Tibial nerve (tissue), 4 donors: ENCODE measurements at regions not wholly inside any gene's neighbourhood (a gene's known extent, or its start where the extent isn't known, plus 50 kb on each side); places are given as distances from the start of the nearest gene placed in this dataset.

Source experiments
- DNase-seq, 2 donors: peaks; one replicate each; pipeline ENCODE4 v3.0.0-alpha.2; 2019; ENCODE audit warnings: low spot score in 2 of 2
- H3K27ac ChIP-seq, 4 donors: fragments of 200-600 bp; sonication (generic) in 3 of 4; one replicate each; pipeline ENCODE4 v1.5.1; 2017 to 2019; ENCODE audit warnings: mild to moderate bottlenecking in 1 of 4
- H3K27me3 ChIP-seq, 2 donors: fragments of 200-600 bp; sonication (generic) in 1 of 2; one replicate each; pipeline versions ENCODE4 v1.5.1 to v1.6.0; 2017 to 2019
- H3K36me3 ChIP-seq, 3 donors: fragments of 200-600 bp; sonication (generic); one replicate each; pipeline ENCODE4 v1.5.1; 2018 to 2019
- H3K4me1 ChIP-seq, 4 donors: fragments of 200-600 bp; sonication (generic) in 3 of 4; one replicate each; pipeline ENCODE4 v1.5.1; 2017 to 2019
- H3K4me3 ChIP-seq, 4 donors: fragments of 200-600 bp; sonication (generic) in 3 of 4; one replicate each; pipeline ENCODE4 v1.5.1; 2017 to 2019; ENCODE audit warnings: mild to moderate bottlenecking in 1 of 4, moderate library complexity in 1 of 4
- H3K9me3 ChIP-seq, 4 donors: fragments of 200-600 bp; sonication (generic) in 3 of 4; one replicate each; pipeline ENCODE4 v1.5.1; 2017 to 2019
- EP300 ChIP-seq, 2 donors: sonication (generic); formaldehyde crosslinking; IDR thresholded peaks; one replicate each; pipeline ENCODE4 v1.6.1; 2017; ENCODE audit warnings: antibody characterized with exemption in 2 of 2, mild to moderate bottlenecking in 1 of 2
- POLR2A ChIP-seq, 2 donors: fragments of 450-650 bp; IDR thresholded peaks; one replicate each; pipeline ENCODE4 v1.6.1; 2017; ENCODE audit warnings: antibody characterized with exemption in 2 of 2, mild to moderate bottlenecking in 2 of 2, moderate library complexity in 2 of 2
- WGBS, 2 donors: methylation state at CpG; one replicate each; pipeline ENCODE4 v1.1.5; 2018; 5-methylcytosine and 5-hydroxymethylcytosine counted together
- TF ChIP-seq, protein P1 (sequence below), 5 experiments: fragments of 200-600 bp in 3 of 5; fragments of 450-650 bp in 2 of 5; sonication (generic) in 3 of 5; IDR thresholded peaks; one replicate each; pipeline ENCODE4 v1.5.1; 2016 to 2019; ENCODE audit warnings: antibody characterized with exemption in 5 of 5, mild to moderate bottlenecking in 3 of 5, moderate library complexity in 2 of 5

DNA sequence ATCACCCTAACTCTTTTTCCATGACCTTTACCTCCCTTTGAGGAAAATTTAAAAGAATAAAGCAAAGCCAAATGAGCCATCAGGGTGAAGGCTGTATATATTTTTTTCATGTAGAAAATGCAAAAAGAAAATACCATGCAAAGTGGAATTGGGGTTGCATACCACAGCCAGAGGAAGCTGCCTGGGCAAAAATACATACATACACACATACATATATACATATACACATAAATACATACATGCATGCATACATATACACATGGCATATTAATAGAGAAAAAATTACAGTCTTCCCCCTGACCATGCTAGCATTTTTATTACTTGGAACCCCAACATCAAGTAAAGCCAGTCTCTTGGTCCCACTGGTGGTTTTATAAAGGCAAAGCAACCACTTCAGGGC is 63.7 kb upstream of the TMCO5A start:
- H3K27me3 ChIP-seq = no peaks in the 10 kb centered on the region
- DNase-seq = no peak
- no peak for TF ChIP-seq EP300 (IDR thresholded peaks at IDR 0.05)
- TF ChIP-seq POLR2A (IDR thresholded peaks at IDR 0.05) = no peak
- TF ChIP-seq, protein P1, sequence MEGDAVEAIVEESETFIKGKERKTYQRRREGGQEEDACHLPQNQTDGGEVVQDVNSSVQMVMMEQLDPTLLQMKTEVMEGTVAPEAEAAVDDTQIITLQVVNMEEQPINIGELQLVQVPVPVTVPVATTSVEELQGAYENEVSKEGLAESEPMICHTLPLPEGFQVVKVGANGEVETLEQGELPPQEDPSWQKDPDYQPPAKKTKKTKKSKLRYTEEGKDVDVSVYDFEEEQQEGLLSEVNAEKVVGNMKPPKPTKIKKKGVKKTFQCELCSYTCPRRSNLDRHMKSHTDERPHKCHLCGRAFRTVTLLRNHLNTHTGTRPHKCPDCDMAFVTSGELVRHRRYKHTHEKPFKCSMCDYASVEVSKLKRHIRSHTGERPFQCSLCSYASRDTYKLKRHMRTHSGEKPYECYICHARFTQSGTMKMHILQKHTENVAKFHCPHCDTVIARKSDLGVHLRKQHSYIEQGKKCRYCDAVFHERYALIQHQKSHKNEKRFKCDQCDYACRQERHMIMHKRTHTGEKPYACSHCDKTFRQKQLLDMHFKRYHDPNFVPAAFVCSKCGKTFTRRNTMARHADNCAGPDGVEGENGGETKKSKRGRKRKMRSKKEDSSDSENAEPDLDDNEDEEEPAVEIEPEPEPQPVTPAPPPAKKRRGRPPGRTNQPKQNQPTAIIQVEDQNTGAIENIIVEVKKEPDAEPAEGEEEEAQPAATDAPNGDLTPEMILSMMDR (IDR thresholded peaks at IDR 0.05) = no peak
- H3K4me1 ChIP-seq = no peaks in the 10 kb centered on the region
- no peaks in the 10 kb centered on the region for H3K36me3 ChIP-seq
- H3K4me3 ChIP-seq = no peak overlapping the region
- no peaks in the 10 kb centered on the region for H3K9me3 ChIP-seq
- no peak overlapping the region for H3K27ac ChIP-seq

DNA sequence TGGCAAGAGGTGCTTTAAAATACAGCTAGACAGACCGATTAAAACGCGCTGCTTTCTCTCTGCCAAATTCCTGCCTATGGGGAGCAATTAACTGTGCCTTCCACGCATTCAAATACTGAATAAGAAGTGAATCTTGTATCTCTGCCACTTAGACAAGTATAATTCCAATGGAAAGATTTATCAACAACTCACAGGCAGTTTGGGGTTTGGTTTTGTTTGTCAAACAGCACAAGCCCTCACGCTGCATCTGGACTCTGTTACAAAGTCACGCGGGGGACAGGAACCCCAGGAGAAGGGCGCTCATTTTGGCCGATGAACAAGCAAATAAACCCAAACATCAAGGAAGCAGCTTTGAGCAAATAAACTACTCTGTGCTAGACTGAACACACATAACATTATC is 61.8 kb upstream of the TMCO5A start:
- no peak overlapping the region for H3K27ac ChIP-seq
- WGBS, 2 donors = 56 to 57% methylated on average over 9 of the region's 9 CpGs
- H3K36me3 ChIP-seq = no peaks in the 10 kb centered on the region
- H3K9me3 ChIP-seq = no peaks in the 10 kb centered on the region
- TF ChIP-seq EP300 (IDR thresholded peaks at IDR 0.05) (no peak), POLR2A (IDR thresholded peaks at IDR 0.05) (no peak)
- TF ChIP-seq, protein P1 (IDR thresholded peaks at IDR 0.05) = no peak
- no peaks in the 10 kb centered on the region for H3K4me1 ChIP-seq
- no peaks in the 10 kb centered on the region for H3K27me3 ChIP-seq
- no peak for DNase-seq
- no peak overlapping the region for H3K4me3 ChIP-seq

DNA sequence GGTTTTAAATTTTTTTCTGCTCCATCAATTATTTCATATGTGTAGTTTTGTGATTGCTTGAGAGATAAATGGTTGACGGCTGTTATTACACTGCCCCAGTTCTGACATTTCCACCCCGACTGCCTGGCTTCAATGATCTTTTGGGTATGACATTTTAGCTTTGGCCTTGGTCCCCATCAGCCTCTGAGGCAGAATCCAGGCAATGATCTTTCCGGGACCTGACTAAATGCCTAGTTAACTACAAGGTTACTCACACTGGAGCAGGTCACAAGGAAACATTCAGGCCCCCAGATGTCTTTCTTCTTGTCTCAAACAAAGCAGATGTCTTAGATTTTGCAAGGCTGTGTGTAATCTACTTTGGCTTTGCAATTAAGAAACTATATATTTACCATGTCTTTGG is 61.1 kb upstream of the TMCO5A start:
- 51 to 52% methylated on average over 3 of the region's 3 CpGs for WGBS, 2 donors

DNA sequence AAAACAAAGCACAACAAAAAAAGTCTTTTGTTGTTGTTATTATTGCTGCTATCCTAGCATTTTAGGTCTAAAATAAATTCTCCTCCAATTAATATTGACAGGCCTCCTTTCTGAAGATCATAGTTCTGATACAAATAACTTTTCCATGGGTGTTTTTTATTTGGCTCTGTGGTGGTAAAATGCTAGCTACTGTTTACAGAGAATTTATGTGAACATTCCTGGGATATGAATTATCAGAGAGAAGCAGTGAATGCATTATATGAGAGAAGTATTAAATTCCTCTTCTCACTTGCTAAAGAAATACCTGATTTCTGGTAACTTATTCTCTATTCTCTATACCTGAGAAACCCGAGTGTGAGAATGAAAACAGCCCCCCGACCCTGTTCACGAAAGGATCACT is 57.5 kb upstream of the TMCO5A start:
- H3K27me3 ChIP-seq = no peaks in the 10 kb centered on the region
- H3K4me1 ChIP-seq = peaks cover 0 to 2% (median 0%) of the 10 kb centered on the region in 4 donors
- TF ChIP-seq, protein P1 (IDR thresholded peaks at IDR 0.05) = no peak
- no peak for TF ChIP-seq POLR2A (IDR thresholded peaks at IDR 0.05)
- no peak for TF ChIP-seq EP300 (IDR thresholded peaks at IDR 0.05)
- no peak for DNase-seq
- H3K4me3 ChIP-seq = no peak overlapping the region
- no peaks in the 10 kb centered on the region for H3K9me3 ChIP-seq
- WGBS, 2 donors = 83 to 85% methylated on average over 3 of the region's 3 CpGs
- H3K36me3 ChIP-seq = no peaks in the 10 kb centered on the region
- no peak overlapping the region for H3K27ac ChIP-seq

More for the DNA sequence above, 61.1 kb upstream of the TMCO5A start:
- TF ChIP-seq EP300 (IDR thresholded peaks at IDR 0.05) (no peak), POLR2A (IDR thresholded peaks at IDR 0.05) (no peak)
- TF ChIP-seq, protein P1 (IDR thresholded peaks at IDR 0.05) = no peak
- H3K36me3 ChIP-seq = no peaks in the 10 kb centered on the region
- DNase-seq = no peak
- H3K27me3 ChIP-seq = no peaks in the 10 kb centered on the region
- no peak overlapping the region for H3K4me3 ChIP-seq
- H3K27ac ChIP-seq = no peak overlapping the region
- no peaks in the 10 kb centered on the region for H3K4me1 ChIP-seq
- H3K9me3 ChIP-seq = no peaks in the 10 kb centered on the region

DNA sequence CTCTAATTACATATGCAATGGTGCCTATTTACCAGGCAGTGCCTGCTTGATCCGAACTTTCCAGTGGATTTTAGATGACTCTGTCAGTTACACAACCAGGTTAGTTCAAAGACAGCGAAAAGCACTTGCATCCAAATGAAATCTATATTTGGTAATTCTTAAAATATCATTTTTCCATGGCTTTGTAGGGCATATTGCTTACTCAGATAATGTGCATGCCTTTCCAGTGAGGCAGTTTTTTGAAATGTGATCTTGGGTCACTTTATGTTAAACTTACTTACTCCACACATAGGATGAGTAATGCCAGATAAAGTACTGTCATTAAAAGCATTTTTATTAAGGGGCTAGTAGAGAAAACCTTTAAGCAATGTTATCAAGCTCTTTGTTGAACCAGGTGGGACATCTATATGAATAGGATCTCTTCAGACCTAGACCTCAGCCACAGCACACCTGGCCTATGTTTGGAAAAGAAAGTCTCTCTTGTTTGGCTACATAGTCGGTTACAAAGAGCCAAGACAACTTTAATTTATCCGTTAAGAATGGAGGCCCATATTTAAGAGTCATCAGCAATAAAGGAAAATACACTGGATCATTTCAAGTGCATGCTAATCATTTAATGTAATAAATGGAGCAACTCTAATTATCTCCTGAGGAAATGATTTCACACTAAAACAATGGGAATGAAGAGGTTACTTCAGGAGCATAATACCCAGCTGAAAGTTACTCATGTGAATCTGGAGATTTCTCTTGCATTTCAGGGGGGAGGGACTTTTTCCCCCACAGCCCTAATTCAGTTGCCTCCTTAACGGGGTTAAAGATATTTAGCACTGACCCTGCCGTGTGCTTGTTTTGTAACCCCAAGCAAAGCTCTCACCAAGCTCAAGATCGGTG is 56.3 kb upstream of the TMCO5A start:
- TF ChIP-seq EP300 (IDR thresholded peaks at IDR 0.05) (no peak), POLR2A (IDR thresholded peaks at IDR 0.05) (no peak)
- TF ChIP-seq, protein P1 (IDR thresholded peaks at IDR 0.05) = no peak
- H3K36me3 ChIP-seq = no peaks in the 10 kb centered on the region
- H3K4me1 ChIP-seq = peaks cover 0 to 2% (median 0%) of the 10 kb centered on the region in 4 donors
- no peaks in the 10 kb centered on the region for H3K9me3 ChIP-seq
- no peak overlapping the region for H3K4me3 ChIP-seq
- DNase-seq = no peak
- WGBS, 2 donors = 49 to 57% methylated on average over 7 of the region's 7 CpGs
- H3K27ac ChIP-seq = no peak overlapping the region
- no peaks in the 10 kb centered on the region for H3K27me3 ChIP-seq
